IMR-90 (cell line): ENCODE measurements at regions not wholly inside any gene's neighbourhood (a gene's known extent, or its start where the extent isn't known, plus 50 kb on each side); places are given as distances from the start of the nearest gene placed in this dataset.

Experiments
- ATAC-seq: fragments of 200-7000 bp; cut with Tn5 transposase; 2 replicates; pipeline ENCODE4 v1.9.1; 2020; ENCODE audit warnings: low read depth, mild to moderate bottlenecking, moderate library complexity
- BruUV-seq: library from RNA; stranded (reverse); fragments of 400-500 nt; replicated peaks from 2 replicates; lab custom pipeline; 2021; lab: Mats Ljungman, UMichigan
- CTCF ChIA-PET: fragments of 300-600 bp; formaldehyde crosslinking; extraction: SDS; loops from one replicate; lab custom pipeline; 2021; ENCODE audit warnings: antibody characterized with exemption; lab: Yijun Ruan, JAX
- POLR2A ChIA-PET: fragments of 300-600 bp; sonication (Branson Sonifier 250); formaldehyde crosslinking; loops from one replicate; lab custom pipeline; 2022; ENCODE audit warnings: antibody characterized with exemption; ENCODE audit not compliant: unreplicated experiment; lab: Charles Lee
- DNase-seq: peaks from one replicate; pipeline ENCODE4 v3.0.0; 2013
- H2AFZ ChIP-seq: replicated peaks from 2 replicates; pipeline ENCODE3; 2013; ENCODE audit warnings: low read length, mild to moderate bottlenecking; ENCODE audit not compliant: poor library complexity
- H2AK5ac ChIP-seq: 2 replicates; pipeline ENCODE4 v1.6.1; 2013; ENCODE audit warnings: low read depth, low read length, inconsistent platforms
- H2AK9ac ChIP-seq: replicated peaks from 2 replicates; pipeline ENCODE3; 2013; ENCODE audit warnings: mild to moderate bottlenecking, low read depth, low read length, moderate library complexity; ENCODE audit not compliant: poor library complexity
- H2BK120ac ChIP-seq: 2 replicates; pipeline ENCODE4 v1.6.1; 2013; ENCODE audit warnings: low read depth, low read length, inconsistent platforms
- H2BK15ac ChIP-seq: 3 replicates; pipeline ENCODE4 v1.6.1; 2013; ENCODE audit warnings: low read depth, low read length, inconsistent platforms
- H2BK20ac ChIP-seq: 2 replicates; pipeline ENCODE4 v1.6.1; 2013; ENCODE audit warnings: low read depth, mild to moderate bottlenecking, inconsistent platforms, low read length, moderate library complexity
- H2BK5ac ChIP-seq: 2 replicates; pipeline ENCODE4 v1.6.1; 2013; ENCODE audit warnings: mild to moderate bottlenecking, low read depth, low read length, inconsistent platforms; ENCODE audit not compliant: poor library complexity, severe bottlenecking
- H3K14ac ChIP-seq: replicated peaks from 2 replicates; pipeline ENCODE4 v1.6.1; 2013; ENCODE audit warnings: low read depth, low read length, inconsistent platforms
- H3K18ac ChIP-seq: 2 replicates; pipeline ENCODE4 v1.6.1; 2013; ENCODE audit warnings: low read depth, low read length, control low read depth
- H3K23ac ChIP-seq: 2 replicates; pipeline ENCODE4 v1.6.1; 2013; ENCODE audit warnings: low read depth, low read length, inconsistent platforms
- H3K27ac ChIP-seq: 2 replicates; pipeline ENCODE4 v1.5.1; 2013; ENCODE audit warnings: mild to moderate bottlenecking, control low read depth, low read length; ENCODE audit not compliant: insufficient read depth
- H3K27me3 ChIP-seq: 2 replicates; pipeline ENCODE4 v1.6.1; 2013; ENCODE audit warnings: low read length; ENCODE audit not compliant: control insufficient read depth, insufficient read depth
- H3K36me3 ChIP-seq: 2 replicates; pipeline ENCODE4 v1.6.1; 2013; ENCODE audit warnings: low read length, mixed read lengths; ENCODE audit not compliant: control insufficient read depth, insufficient read depth
- H3K4ac ChIP-seq: 2 replicates; pipeline ENCODE4 v1.6.1; 2013; ENCODE audit warnings: low read depth, low read length, inconsistent platforms
- H3K4me1 ChIP-seq: 2 replicates; pipeline ENCODE4 v1.6.1; 2013; ENCODE audit warnings: low read length, mixed read lengths; ENCODE audit not compliant: control insufficient read depth, insufficient read depth
- H3K4me2 ChIP-seq: 2 replicates; pipeline ENCODE4 v1.6.1; 2013; ENCODE audit warnings: low read depth, mild to moderate bottlenecking, control low read depth, low read length, moderate library complexity
- H3K4me3 ChIP-seq: 2 replicates; pipeline ENCODE4 v1.5.1; 2013; ENCODE audit warnings: low read depth, mild to moderate bottlenecking, control low read depth, low read length, moderate library complexity; ENCODE audit not compliant: insufficient read depth
- H3K56ac ChIP-seq: 2 replicates; pipeline ENCODE4 v1.6.1; 2013; ENCODE audit warnings: low read length, inconsistent platforms; ENCODE audit not compliant: insufficient read depth; ENCODE audit errors: extremely low read depth
- H3K79me1 ChIP-seq, 2 experiments: 2 replicates each; pipeline ENCODE4 v1.6.1; 2013; ENCODE audit warnings: low read length in 2 of 2, inconsistent platforms in 1 of 2, low read depth in 1 of 2
- H3K9ac ChIP-seq: 2 replicates; pipeline ENCODE4 v1.6.1; 2013; ENCODE audit warnings: low read depth, low read length, control low read depth
- H3K9me1 ChIP-seq: 2 replicates; pipeline ENCODE4 v1.6.1; 2013; ENCODE audit warnings: low read length, inconsistent platforms; ENCODE audit not compliant: insufficient read depth
- H3K9me3 ChIP-seq: 2 replicates; pipeline ENCODE4 v1.6.1; 2013; ENCODE audit warnings: low read length; ENCODE audit not compliant: control insufficient read depth, insufficient read depth
- H4K20me1 ChIP-seq: 2 replicates; pipeline ENCODE4 v1.6.1; 2013; ENCODE audit warnings: low read length, inconsistent platforms; ENCODE audit not compliant: insufficient read depth
- H4K5ac ChIP-seq: 2 replicates; pipeline ENCODE4 v1.6.1; 2013; ENCODE audit warnings: mild to moderate bottlenecking, low read depth, low read length, control low read depth
- H4K8ac ChIP-seq, 2 experiments: 2 replicates each; pipeline ENCODE4 v1.6.1; 2013; ENCODE audit warnings: low read depth in 2 of 2, low read length in 2 of 2, control low read depth in 1 of 2, inconsistent platforms in 1 of 2
- H4K91ac ChIP-seq: 2 replicates; pipeline ENCODE4 v1.6.1; 2013; ENCODE audit warnings: low read depth, low read length, inconsistent platforms; ENCODE audit not compliant: insufficient read depth
- BHLHE40 ChIP-seq: fragments of 150-350 bp; IDR thresholded peaks from 2 replicates; pipeline ENCODE4 v1.6.1; 2016; ENCODE audit warnings: mild to moderate bottlenecking, low read depth, low read length
- CHD1 ChIP-seq: IDR thresholded peaks from 2 replicates; pipeline ENCODE4 v1.6.1; 2012; ENCODE audit warnings: low read depth, low read length, improper control_type of control experiment
- FOS ChIP-seq: fragments of 150-350 bp; IDR thresholded peaks from 2 replicates; pipeline ENCODE4 v1.6.1; 2016; ENCODE audit warnings: low read depth, low read length
- MAFK ChIP-seq: IDR thresholded peaks from 2 replicates; pipeline ENCODE4 v1.6.1; 2012; ENCODE audit warnings: low read depth, low read length, improper control_type of control experiment
- MAZ ChIP-seq: IDR thresholded peaks from 2 replicates; pipeline ENCODE4 v1.6.1; 2012; ENCODE audit warnings: low read depth, mild to moderate bottlenecking, low read length, improper control_type of control experiment, moderate library complexity, borderline replicate concordance
- NFE2L2 ChIP-seq: fragments of 150-350 bp; IDR thresholded peaks from 2 replicates; pipeline ENCODE4 v1.6.1; 2016; ENCODE audit warnings: low read depth, mild to moderate bottlenecking, low read length
- WGBS, 2 experiments: methylation state at CpG; one replicate each; pipeline versions ENCODE4 v1.1.5 to v1.1.7; 2013; ENCODE audit warnings: missing lambda C conversion rate in 2 of 2; ENCODE audit not compliant: insufficient read length in 1 of 2; ENCODE audit errors: extremely low coverage in 2 of 2; 5-methylcytosine and 5-hydroxymethylcytosine counted together
- dilution Hi-C: fragments of 300-500 bp; cut with HindIII; formaldehyde crosslinking; loops from one replicate; pipeline ENCODE4 v1.14.3; 2018; ENCODE audit warnings: low sequenced_read_pairs; ENCODE audit not compliant: unreplicated experiment
- in situ Hi-C: fragments of 300-500 bp; cut with MboI; formaldehyde crosslinking; loops from 3 replicates; pipeline ENCODE4 v1.14.3; 2019; ENCODE audit warnings: low sequenced_read_pairs, inconsistent platforms, mixed read lengths
- intact Hi-C: fragments of 100-400 bp; cut with micrococcal nuclease; formaldehyde crosslinking; loops from 2 replicates; pipeline ENCODE4 v1.10.0; 2022

DNA sequence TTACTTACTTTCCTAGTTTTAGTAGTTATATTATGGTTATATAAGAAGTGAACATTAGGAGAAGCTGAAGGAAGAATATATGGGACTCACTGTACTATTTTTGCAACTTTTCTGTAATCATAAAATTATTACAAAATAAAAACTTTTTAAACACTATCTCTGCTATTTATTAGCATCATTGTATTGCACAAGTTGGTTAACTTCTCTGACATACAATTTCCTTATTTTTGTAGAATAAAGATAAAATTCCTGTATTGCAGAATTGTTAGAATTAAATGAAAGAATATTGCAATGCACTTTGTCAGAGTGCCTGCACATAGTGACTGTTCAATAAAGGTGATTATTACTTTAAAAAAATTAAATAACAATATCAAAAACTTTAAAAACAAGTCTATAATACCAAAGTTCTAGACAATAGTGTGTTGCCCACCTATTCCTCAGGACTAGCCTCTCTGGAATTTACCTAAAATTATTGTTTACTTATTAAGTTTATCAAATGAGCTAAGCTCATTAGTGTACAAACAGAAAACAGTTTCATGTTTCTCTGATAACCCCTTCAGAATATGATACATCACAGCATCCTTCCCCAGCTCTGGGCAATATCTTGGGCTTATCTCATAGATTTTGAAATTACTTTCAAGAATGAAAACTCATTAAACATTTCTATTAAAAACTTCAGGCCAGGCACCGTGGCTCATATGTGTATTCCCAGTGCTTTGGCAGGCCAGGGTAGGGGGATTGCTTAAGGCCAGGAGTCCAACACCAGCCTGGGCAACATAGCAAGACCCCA lies 77.4 kb upstream of the TMPO start:
- Histone ChIP-seq H2BK5ac (no peak overlapping the region), H4K20me1 (no peaks in the 10 kb centered on the region), H2BK20ac (no peak overlapping the region), H4K8ac (no peak overlapping the region), H2BK120ac (no peak overlapping the region), H3K18ac (no peak overlapping the region), H3K9me1 (no peaks in the 10 kb centered on the region), H3K9me3 (no peaks in the 10 kb centered on the region; the same call in 1 of the 2 replicates), H2BK15ac (no peak overlapping the region), H3K4ac (no peak overlapping the region), H3K14ac (no peak overlapping the region), H3K27ac (no peak overlapping the region), H2AK5ac (no peak overlapping the region), H3K9ac (no peak overlapping the region), H3K4me1 (peaks cover 4% of the 10 kb centered on the region), H4K5ac (no peak overlapping the region), H3K23ac (no peak overlapping the region), H2AFZ (no peak overlapping the region), H3K27me3 (peaks cover 12% of the 10 kb centered on the region), H3K56ac (no peak overlapping the region), H3K4me2 (no peak overlapping the region), H2AK9ac (no peak overlapping the region), H4K91ac (no peak overlapping the region), H3K79me1 (no peaks in the 10 kb centered on the region), H3K36me3 (no peaks in the 10 kb centered on the region), H3K4me3 (no peak overlapping the region)
- DNase-seq (no peak), ATAC-seq (no peak)
- intact Hi-C loops (no loop called here), in situ Hi-C loops (no loop called here), dilution Hi-C loops (no loop called here)
- POLR2A ChIA-PET = no interaction called here
- CTCF ChIA-PET = interaction anchor here (1.7 kb wide), 1 partner anchor 10 kb away, joined by 4 read pairs; no protein-coding TSS in a partner anchor
- no TSS peak for BruUV-seq
- TF ChIP-seq NFE2L2 (no peak), MAFK (no peak), FOS (no peak), BHLHE40 (no peak), CHD1 (no peak), MAZ (no peak)
- no CpG with 5 or more reads among the region's 1 CpG for WGBS, 2 experiments
